Gastroesophageal sphincter (tissue), 4 donors: ENCODE measurements at regions not wholly inside any gene's neighbourhood (a gene's known extent, or its start where the extent isn't known, plus 50 kb on each side); places are given as distances from the start of the nearest gene placed in this dataset.

Experiments
- ATAC-seq: fragments of 150-250 bp; one replicate; pipeline ENCODE4 v1.9.1; 2016; ENCODE audit warnings: mild to moderate bottlenecking, moderate library complexity
- H3K27ac ChIP-seq, 4 donors: fragments of 200-600 bp; sonication (generic) in 3 of 4; 1 replicate in 3 of 4; 2 replicates in 1 of 4; pipeline ENCODE4 v1.5.1; 2016 to 2019
- H3K27me3 ChIP-seq: fragments of 200-600 bp; sonication (generic); one replicate; pipeline ENCODE4 v1.5.1; 2019
- H3K36me3 ChIP-seq, 2 donors: fragments of 200-600 bp; sonication (generic); one replicate each; pipeline ENCODE4 v1.5.1; 2019; ENCODE audit warnings: control low read depth in 1 of 2
- H3K4me1 ChIP-seq, 3 donors: fragments of 200-600 bp; sonication (generic); 1 replicate in 2 of 3; 2 replicates in 1 of 3; pipeline ENCODE4 v1.5.1; 2016 to 2019; ENCODE audit warnings: control low read depth in 2 of 3
- H3K4me3 ChIP-seq, 2 donors: fragments of 200-600 bp; sonication (generic); one replicate each; pipeline ENCODE4 v1.5.1; 2019; ENCODE audit warnings: mild to moderate bottlenecking in 1 of 2, moderate library complexity in 1 of 2
- H3K9me3 ChIP-seq, 3 donors: fragments of 200-600 bp; sonication (generic); one replicate each; pipeline ENCODE4 v1.5.1; 2017 to 2019; ENCODE audit warnings: control low read depth in 2 of 3
- EP300 ChIP-seq: sonication (generic); formaldehyde crosslinking; IDR thresholded peaks from one replicate; pipeline ENCODE4 v1.6.1; 2017; ENCODE audit warnings: antibody characterized with exemption, mild to moderate bottlenecking
- POLR2A ChIP-seq, 2 donors: fragments of 450-650 bp; IDR thresholded peaks; one replicate each; pipeline ENCODE4 v1.6.1; 2017; ENCODE audit warnings: antibody characterized with exemption in 2 of 2, mild to moderate bottlenecking in 2 of 2, moderate library complexity in 1 of 2
- POLR2AphosphoS5 ChIP-seq: sonication (generic); formaldehyde crosslinking; IDR thresholded peaks from one replicate; pipeline ENCODE4 v1.6.1; 2017; ENCODE audit warnings: antibody characterized with exemption
- WGBS, 2 donors: methylation state at CpG; one replicate each; pipeline ENCODE4 v1.1.5; 2018; ENCODE audit warnings: low coverage in 1 of 2; 5-methylcytosine and 5-hydroxymethylcytosine counted together
- TF ChIP-seq, protein P1 (sequence below), 4 experiments: fragments of 200-600 bp in 2 of 4; fragments of 450-650 bp in 2 of 4; sonication (generic) in 1 of 4; IDR thresholded peaks; one replicate each; pipeline ENCODE4 v1.5.1; 2017 to 2019; ENCODE audit warnings: antibody characterized with exemption in 4 of 4, mild to moderate bottlenecking in 2 of 4, moderate library complexity in 2 of 4

DNA sequence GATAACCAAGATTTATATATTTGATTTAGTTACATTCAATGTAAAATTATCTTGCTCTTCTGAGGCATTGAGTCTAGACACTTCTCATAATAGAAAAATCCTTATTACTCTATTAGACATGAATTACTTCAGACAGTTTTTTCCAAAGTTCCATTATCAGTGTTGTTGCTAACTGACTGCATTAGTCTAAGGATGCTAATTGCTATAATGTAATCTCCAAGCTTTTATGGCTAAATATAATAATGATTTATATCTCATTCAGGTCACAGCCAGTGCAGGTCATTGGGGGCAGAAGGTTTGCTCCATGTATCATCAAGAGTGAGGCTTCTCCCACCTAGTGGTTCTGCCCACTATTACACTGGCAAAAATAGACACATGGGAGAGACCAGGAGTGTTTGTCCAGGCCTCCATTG, 377.2 kb upstream of the DDI1 start:
- no peaks in the 10 kb centered on the region for H3K27me3 ChIP-seq
- no peak for ATAC-seq
- no peaks in the 10 kb centered on the region for H3K9me3 ChIP-seq
- TF ChIP-seq, protein P1, sequence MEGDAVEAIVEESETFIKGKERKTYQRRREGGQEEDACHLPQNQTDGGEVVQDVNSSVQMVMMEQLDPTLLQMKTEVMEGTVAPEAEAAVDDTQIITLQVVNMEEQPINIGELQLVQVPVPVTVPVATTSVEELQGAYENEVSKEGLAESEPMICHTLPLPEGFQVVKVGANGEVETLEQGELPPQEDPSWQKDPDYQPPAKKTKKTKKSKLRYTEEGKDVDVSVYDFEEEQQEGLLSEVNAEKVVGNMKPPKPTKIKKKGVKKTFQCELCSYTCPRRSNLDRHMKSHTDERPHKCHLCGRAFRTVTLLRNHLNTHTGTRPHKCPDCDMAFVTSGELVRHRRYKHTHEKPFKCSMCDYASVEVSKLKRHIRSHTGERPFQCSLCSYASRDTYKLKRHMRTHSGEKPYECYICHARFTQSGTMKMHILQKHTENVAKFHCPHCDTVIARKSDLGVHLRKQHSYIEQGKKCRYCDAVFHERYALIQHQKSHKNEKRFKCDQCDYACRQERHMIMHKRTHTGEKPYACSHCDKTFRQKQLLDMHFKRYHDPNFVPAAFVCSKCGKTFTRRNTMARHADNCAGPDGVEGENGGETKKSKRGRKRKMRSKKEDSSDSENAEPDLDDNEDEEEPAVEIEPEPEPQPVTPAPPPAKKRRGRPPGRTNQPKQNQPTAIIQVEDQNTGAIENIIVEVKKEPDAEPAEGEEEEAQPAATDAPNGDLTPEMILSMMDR (IDR thresholded peaks at IDR 0.05) = no peak
- TF ChIP-seq POLR2A (IDR thresholded peaks at IDR 0.05) (no peak), EP300 (no peak), POLR2AphosphoS5 (no peak)
- no peaks in the 10 kb centered on the region for H3K4me1 ChIP-seq
- no peak overlapping the region for H3K4me3 ChIP-seq
- no peaks in the 10 kb centered on the region for H3K36me3 ChIP-seq
- H3K27ac ChIP-seq = no peak overlapping the region

DNA sequence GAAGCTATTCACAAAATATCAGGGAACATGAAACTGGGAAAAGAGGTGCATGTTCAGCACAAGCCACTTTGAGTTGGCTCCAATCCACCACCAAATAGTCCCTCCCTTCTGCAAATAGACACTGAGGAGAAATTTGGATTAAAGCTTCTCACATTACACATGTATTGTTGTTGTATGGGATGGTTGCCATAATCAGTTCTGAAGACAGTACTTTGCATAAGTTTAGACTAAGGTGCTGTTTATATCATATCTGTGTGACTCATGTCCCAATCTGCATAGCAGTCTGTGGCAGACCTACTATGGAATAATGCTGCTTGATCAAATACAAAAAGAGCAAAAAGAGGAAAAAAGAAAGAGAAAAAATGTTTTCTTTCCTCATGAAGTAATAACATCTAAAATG, 376.7 kb upstream of the DDI1 start:
- Histone ChIP-seq H3K36me3 (no peaks in the 10 kb centered on the region), H3K4me3 (no peak overlapping the region), H3K4me1 (no peaks in the 10 kb centered on the region), H3K27ac (no peak overlapping the region), H3K27me3 (no peaks in the 10 kb centered on the region), H3K9me3 (no peaks in the 10 kb centered on the region)
- TF ChIP-seq POLR2AphosphoS5 (no peak), POLR2A (IDR thresholded peaks at IDR 0.05) (no peak), EP300 (no peak)
- TF ChIP-seq, protein P1 (IDR thresholded peaks at IDR 0.05) = no peak
- no peak for ATAC-seq

DNA sequence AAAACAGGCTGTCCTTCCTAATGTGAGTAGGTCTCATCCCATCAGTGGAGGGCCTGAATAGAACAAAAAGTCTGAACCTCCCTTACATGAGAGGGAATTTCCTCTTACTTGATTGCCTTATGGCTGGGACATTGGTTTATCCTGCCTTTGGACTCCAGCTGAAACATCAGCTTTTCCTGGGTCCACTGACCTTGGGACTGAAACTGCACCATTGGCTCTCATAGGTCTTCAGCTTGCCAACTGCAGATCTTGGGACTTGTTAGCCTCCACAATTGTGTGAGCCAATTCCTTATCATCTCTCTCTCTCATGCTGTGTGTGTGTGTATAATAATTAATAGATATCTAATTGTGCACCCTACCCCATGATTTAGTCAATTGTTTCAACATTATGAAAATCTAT, 375.3 kb upstream of the DDI1 start:
- Histone ChIP-seq H3K9me3 (no peaks in the 10 kb centered on the region), H3K27me3 (no peaks in the 10 kb centered on the region), H3K4me1 (no peaks in the 10 kb centered on the region), H3K36me3 (no peaks in the 10 kb centered on the region), H3K27ac (no peak overlapping the region), H3K4me3 (no peak overlapping the region)
- ATAC-seq = no peak
- TF ChIP-seq POLR2A (IDR thresholded peaks at IDR 0.05) (no peak), POLR2AphosphoS5 (no peak), EP300 (no peak)
- TF ChIP-seq, protein P1 (IDR thresholded peaks at IDR 0.05) = no peak

DNA sequence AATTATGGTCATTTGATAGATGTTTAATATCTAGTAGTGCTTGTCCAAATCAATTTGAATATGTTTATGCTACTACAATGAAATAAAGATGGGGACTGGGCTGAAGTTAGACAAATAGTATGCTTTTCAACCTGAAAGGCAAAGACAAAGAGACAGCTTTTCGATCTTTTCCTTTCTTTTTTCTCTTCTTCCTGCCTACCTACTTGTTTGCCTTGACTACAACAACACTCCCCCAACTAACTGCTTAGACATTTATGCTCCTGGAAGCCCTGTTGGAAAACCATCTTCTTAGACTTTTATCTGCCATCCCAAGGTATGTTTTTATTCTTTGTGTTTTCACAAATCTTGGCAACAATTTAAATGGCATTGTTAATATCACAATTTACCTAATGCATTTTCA, 374.4 kb upstream of the DDI1 start:
- WGBS, 2 donors = 0 to 24% methylated on average over 1 of the region's 1 CpG
- H3K36me3 ChIP-seq = no peaks in the 10 kb centered on the region
- TF ChIP-seq, protein P1 (IDR thresholded peaks at IDR 0.05) = no peak
- TF ChIP-seq POLR2AphosphoS5 (no peak), POLR2A (IDR thresholded peaks at IDR 0.05) (no peak), EP300 (no peak)

DNA sequence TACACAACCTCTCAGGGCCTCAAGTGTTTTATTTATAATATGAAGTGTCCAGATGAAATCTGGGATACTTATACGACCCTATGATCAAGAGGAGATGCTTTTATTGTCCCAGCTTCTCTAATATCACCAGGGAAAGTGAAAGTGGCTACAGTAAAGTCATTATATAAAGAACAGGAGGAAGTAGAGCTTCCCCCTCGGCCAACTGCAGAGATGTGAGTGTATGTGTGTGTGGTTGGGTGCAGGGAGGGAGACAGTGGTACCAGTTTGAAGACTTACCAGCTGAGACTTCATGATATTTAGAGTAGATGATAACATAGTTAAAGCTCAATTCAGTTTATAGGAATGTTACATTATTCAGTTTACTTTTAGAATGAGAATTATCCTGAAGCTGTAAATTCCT, 373.6 kb upstream of the DDI1 start:
- TF ChIP-seq, protein P1 (IDR thresholded peaks at IDR 0.05) = no peak
- TF ChIP-seq POLR2AphosphoS5 = no peak
- TF ChIP-seq POLR2A (IDR thresholded peaks at IDR 0.05) = no peak
- TF ChIP-seq EP300 = no peak
- WGBS, 2 donors = 13 to 45% methylated on average over 2 of the region's 2 CpGs
- ATAC-seq = no peak
- H3K9me3 ChIP-seq = no peaks in the 10 kb centered on the region
- H3K4me3 ChIP-seq = no peak overlapping the region
- H3K36me3 ChIP-seq = no peaks in the 10 kb centered on the region
- H3K27me3 ChIP-seq = no peaks in the 10 kb centered on the region
- no peaks in the 10 kb centered on the region for H3K4me1 ChIP-seq
- H3K27ac ChIP-seq = no peak overlapping the region

More for the DNA sequence above, 374.4 kb upstream of the DDI1 start:
- Histone ChIP-seq H3K27me3 (no peaks in the 10 kb centered on the region), H3K9me3 (no peaks in the 10 kb centered on the region), H3K4me3 (no peak overlapping the region), H3K4me1 (no peaks in the 10 kb centered on the region), H3K27ac (no peak overlapping the region)
- ATAC-seq = no peak
